Osteoblast (primary cell): ENCODE measurements at regions not wholly inside any gene's neighbourhood (a gene's known extent, or its start where the extent isn't known, plus 50 kb on each side); places are given as distances from the start of the nearest gene placed in this dataset.

Experiments
- DNase-seq: peaks from one replicate; pipeline ENCODE4 v3.0.0; 2011; ENCODE audit warnings: low spot score, mixed read lengths; ENCODE audit not compliant: insufficient read length; ENCODE audit errors: missing footprints
- H2AFZ ChIP-seq: 2 replicates; pipeline ENCODE4 v1.6.0; 2011; ENCODE audit warnings: mild to moderate bottlenecking, low read length
- H3K27ac ChIP-seq: 2 replicates; pipeline ENCODE4 v1.5.1; 2011; ENCODE audit warnings: mild to moderate bottlenecking, low read depth, low read length, moderate library complexity
- H3K27me3 ChIP-seq: 2 replicates; pipeline ENCODE4 v1.6.0; 2012; ENCODE audit warnings: mild to moderate bottlenecking, control low read depth, inconsistent platforms, low read length, moderate library complexity; ENCODE audit not compliant: insufficient read depth
- H3K36me3 ChIP-seq: 2 replicates; pipeline ENCODE4 v1.5.1; 2011; ENCODE audit warnings: mild to moderate bottlenecking, low read length, control low read depth, moderate library complexity; ENCODE audit not compliant: insufficient read depth
- H3K4me1 ChIP-seq: 2 replicates; pipeline ENCODE4 v1.5.1; 2011; ENCODE audit warnings: mild to moderate bottlenecking, low read length, control low read depth, moderate library complexity; ENCODE audit not compliant: insufficient read depth
- H3K4me2 ChIP-seq: 2 replicates; pipeline ENCODE4 v1.6.0; 2011; ENCODE audit warnings: mild to moderate bottlenecking, low read length; ENCODE audit not compliant: insufficient read depth
- H3K4me3 ChIP-seq: fragments of 200-600 bp; sonication (generic); 3 replicates; pipeline ENCODE4 v1.5.1; 2012; ENCODE audit warnings: mild to moderate bottlenecking, low read length, inconsistent platforms; ENCODE audit not compliant: insufficient read depth
- H3K79me2 ChIP-seq: 2 replicates; pipeline ENCODE4 v1.6.0; 2012; ENCODE audit warnings: mild to moderate bottlenecking, low read length, control low read depth, inconsistent platforms; ENCODE audit not compliant: insufficient read depth
- H3K9me3 ChIP-seq: 2 replicates; pipeline ENCODE4 v1.5.1; 2011; ENCODE audit warnings: low read depth, low read length, control low read depth
- H4K20me1 ChIP-seq: 2 replicates; pipeline ENCODE4 v1.6.0; 2012; ENCODE audit warnings: mild to moderate bottlenecking, low read length, control low read depth; ENCODE audit not compliant: insufficient read depth
- TF ChIP-seq, protein P1 (sequence below): IDR thresholded peaks from 2 replicates; pipeline ENCODE4 v1.5.1; 2011; ENCODE audit warnings: mild to moderate bottlenecking, low read depth, low read length, moderate library complexity; ENCODE audit errors: extremely low read depth

DNA sequence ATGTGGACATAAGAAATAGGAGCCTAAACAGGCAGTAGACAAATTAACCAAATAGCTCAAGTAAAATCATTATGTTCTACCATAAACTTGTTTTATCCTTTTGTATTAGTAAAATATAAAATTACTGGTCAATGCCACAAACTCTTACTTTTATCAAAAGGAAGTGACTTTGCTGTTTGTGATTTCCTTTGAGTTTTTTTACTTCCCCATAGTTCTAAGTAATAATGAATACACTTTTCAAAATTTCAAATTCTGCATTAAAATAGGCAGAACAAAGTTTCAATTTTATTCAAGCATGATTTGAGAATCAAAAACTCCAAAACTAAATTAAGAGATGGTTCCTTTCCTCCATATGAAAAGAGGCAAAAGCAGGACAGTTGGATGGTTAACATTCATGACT, 139.7 kb upstream of the ABCB5 start:
- Histone ChIP-seq H2AFZ (no peak overlapping the region), H3K4me1 (no peaks in the 10 kb centered on the region), H3K27ac (no peak overlapping the region), H3K4me2 (no peak overlapping the region), H3K36me3 (no peaks in the 10 kb centered on the region), H4K20me1 (no peaks in the 10 kb centered on the region), H3K79me2 (no peaks in the 10 kb centered on the region), H3K27me3 (no peaks in the 10 kb centered on the region), H3K9me3 (no peaks in the 10 kb centered on the region), H3K4me3 (no peak overlapping the region)
- no peak for DNase-seq
- TF ChIP-seq, protein P1, sequence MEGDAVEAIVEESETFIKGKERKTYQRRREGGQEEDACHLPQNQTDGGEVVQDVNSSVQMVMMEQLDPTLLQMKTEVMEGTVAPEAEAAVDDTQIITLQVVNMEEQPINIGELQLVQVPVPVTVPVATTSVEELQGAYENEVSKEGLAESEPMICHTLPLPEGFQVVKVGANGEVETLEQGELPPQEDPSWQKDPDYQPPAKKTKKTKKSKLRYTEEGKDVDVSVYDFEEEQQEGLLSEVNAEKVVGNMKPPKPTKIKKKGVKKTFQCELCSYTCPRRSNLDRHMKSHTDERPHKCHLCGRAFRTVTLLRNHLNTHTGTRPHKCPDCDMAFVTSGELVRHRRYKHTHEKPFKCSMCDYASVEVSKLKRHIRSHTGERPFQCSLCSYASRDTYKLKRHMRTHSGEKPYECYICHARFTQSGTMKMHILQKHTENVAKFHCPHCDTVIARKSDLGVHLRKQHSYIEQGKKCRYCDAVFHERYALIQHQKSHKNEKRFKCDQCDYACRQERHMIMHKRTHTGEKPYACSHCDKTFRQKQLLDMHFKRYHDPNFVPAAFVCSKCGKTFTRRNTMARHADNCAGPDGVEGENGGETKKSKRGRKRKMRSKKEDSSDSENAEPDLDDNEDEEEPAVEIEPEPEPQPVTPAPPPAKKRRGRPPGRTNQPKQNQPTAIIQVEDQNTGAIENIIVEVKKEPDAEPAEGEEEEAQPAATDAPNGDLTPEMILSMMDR = no peak

DNA sequence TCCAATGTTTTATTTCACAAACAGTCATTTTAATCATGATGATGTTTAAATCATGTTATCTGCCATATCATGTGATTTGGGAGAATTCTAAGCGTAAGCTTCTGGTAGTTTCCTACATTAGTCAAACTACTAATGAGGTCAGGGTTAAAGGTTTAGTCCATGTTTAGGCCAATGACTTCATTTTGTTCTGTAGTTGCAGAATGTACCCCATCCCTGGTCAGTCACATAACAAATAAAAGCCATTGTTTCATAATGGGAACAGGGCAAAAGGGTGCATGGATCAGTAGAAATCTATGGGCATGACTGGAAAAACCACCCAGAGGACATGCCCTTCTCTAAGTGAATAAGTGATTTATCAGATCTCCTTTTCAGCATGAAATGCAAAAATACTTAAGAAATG, 138.4 kb upstream of the ABCB5 start:
- no peak overlapping the region for H3K27ac ChIP-seq
- TF ChIP-seq, protein P1 = no peak

DNA sequence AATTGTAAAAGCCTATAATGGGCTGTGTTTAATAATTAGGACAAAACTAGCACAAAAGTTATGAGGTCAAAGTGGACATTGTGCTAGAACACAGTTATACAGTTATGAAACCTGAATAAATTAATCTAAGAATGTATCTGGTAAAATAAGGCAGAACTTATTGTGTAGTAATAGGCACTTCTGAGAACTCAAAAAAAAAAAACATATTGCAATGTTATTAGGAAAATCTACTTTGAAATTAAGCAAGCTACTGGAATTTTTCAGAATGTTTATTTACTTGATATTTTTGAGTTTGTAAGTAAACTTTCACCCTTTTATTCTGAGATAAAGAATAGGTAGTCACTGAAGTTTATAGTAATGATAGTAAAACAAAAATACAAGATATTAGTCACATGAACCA, 135.8 kb upstream of the ABCB5 start:
- DNase-seq = no peak
- no peaks in the 10 kb centered on the region for H3K4me1 ChIP-seq
- no peaks in the 10 kb centered on the region for H3K36me3 ChIP-seq
- TF ChIP-seq, protein P1 = no peak
- no peaks in the 10 kb centered on the region for H3K9me3 ChIP-seq
- no peak overlapping the region for H2AFZ ChIP-seq
- no peaks in the 10 kb centered on the region for H3K27me3 ChIP-seq
- H3K4me2 ChIP-seq = no peak overlapping the region
- no peaks in the 10 kb centered on the region for H3K79me2 ChIP-seq
- no peak overlapping the region for H3K4me3 ChIP-seq
- no peak overlapping the region for H3K27ac ChIP-seq
- H4K20me1 ChIP-seq = no peaks in the 10 kb centered on the region

More for the DNA sequence above, 138.4 kb upstream of the ABCB5 start:
- Histone ChIP-seq H3K4me1 (no peaks in the 10 kb centered on the region), H3K79me2 (no peaks in the 10 kb centered on the region), H3K36me3 (no peaks in the 10 kb centered on the region), H3K27me3 (no peaks in the 10 kb centered on the region), H3K4me3 (no peak overlapping the region), H4K20me1 (no peaks in the 10 kb centered on the region), H3K9me3 (no peaks in the 10 kb centered on the region), H3K4me2 (no peak overlapping the region), H2AFZ (no peak overlapping the region)
- no peak for DNase-seq

DNA sequence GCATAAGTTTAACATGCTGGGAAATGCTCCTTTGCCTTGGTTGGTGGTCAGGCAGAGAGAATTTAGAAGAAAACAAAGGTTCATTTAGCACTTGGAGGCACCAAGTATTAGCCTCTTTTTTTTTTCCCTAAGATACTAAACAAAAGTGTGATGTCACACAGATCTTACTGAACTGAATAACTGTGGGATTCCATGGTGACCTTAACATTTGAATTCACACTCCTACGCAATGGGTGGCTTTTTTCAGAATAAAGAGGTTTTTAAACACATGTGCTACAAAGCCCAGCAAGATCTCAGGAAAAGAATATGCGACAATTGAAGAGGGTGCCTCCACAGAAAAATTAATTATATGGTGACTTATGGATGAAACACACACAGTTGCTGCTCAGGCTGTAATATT, 133.4 kb upstream of the ABCB5 start:
- Histone ChIP-seq H3K79me2 (no peaks in the 10 kb centered on the region), H3K27ac (no peak overlapping the region), H3K27me3 (no peaks in the 10 kb centered on the region), H3K4me1 (no peaks in the 10 kb centered on the region), H3K9me3 (no peaks in the 10 kb centered on the region), H2AFZ (no peak overlapping the region), H4K20me1 (no peaks in the 10 kb centered on the region), H3K4me3 (no peak overlapping the region), H3K36me3 (no peaks in the 10 kb centered on the region), H3K4me2 (no peak overlapping the region)
- no peak for DNase-seq
- TF ChIP-seq, protein P1 = no peak
